Neuronal stem cell (in vitro differentiated cells): ENCODE measurements at regions not wholly inside any gene's neighbourhood (a gene's known extent, or its start where the extent isn't known, plus 50 kb on each side); places are given as distances from the start of the nearest gene placed in this dataset.

ENCODE experiments used
- DNase-seq: peaks from one replicate; pipeline ENCODE4 v3.0.0-alpha.2; 2013; ENCODE audit warnings: low spot score
- H2AFZ ChIP-seq: one replicate; pipeline ENCODE4 v1.6.1; 2013; ENCODE audit warnings: mild to moderate bottlenecking, low read length, inconsistent platforms
- H2AK5ac ChIP-seq: 2 replicates; pipeline ENCODE4 v1.6.1; 2013; ENCODE audit warnings: low read depth, mild to moderate bottlenecking, inconsistent platforms, low read length, moderate library complexity, mixed read lengths
- H2BK120ac ChIP-seq: 2 replicates; pipeline ENCODE4 v1.6.1; 2013; ENCODE audit warnings: low read depth, mild to moderate bottlenecking, inconsistent platforms, low read length, moderate library complexity, mixed read lengths
- H2BK12ac ChIP-seq: one replicate; pipeline ENCODE4 v1.6.1; 2013; ENCODE audit warnings: low read length, inconsistent platforms
- H2BK15ac ChIP-seq: 2 replicates; pipeline ENCODE4 v1.6.1; 2013; ENCODE audit warnings: mild to moderate bottlenecking, low read length, inconsistent platforms, mixed read lengths
- H2BK5ac ChIP-seq: one replicate; pipeline ENCODE4 v1.6.1; 2013; ENCODE audit warnings: inconsistent platforms, mild to moderate bottlenecking, low read length, moderate library complexity
- H3K14ac ChIP-seq: one replicate; pipeline ENCODE4 v1.6.1; 2013; ENCODE audit warnings: low read length, inconsistent platforms
- H3K18ac ChIP-seq: 2 replicates; pipeline ENCODE4 v1.6.1; 2013; ENCODE audit warnings: low read length, inconsistent platforms
- H3K23ac ChIP-seq: 2 replicates; pipeline ENCODE4 v1.6.1; 2013; ENCODE audit warnings: low read depth, mild to moderate bottlenecking, mixed read lengths, low read length, inconsistent platforms; ENCODE audit not compliant: poor library complexity
- H3K27ac ChIP-seq: replicated peaks from 3 replicates; pipeline ENCODE4 v1.5.1; 2013; ENCODE audit warnings: low read length, inconsistent platforms
- H3K27me3 ChIP-seq, 3 experiments: 2 replicates each; pipeline ENCODE4 v1.6.1; 2013; ENCODE audit warnings: low read length in 3 of 3, mild to moderate bottlenecking in 2 of 3, inconsistent platforms in 1 of 3, low read depth in 1 of 3, mixed read lengths in 1 of 3, moderate library complexity in 1 of 3; ENCODE audit not compliant: control insufficient read depth in 3 of 3, insufficient read depth in 3 of 3
- H3K36me3 ChIP-seq, 2 donors: replicated peaks in 1 of 2; 2 replicates each; pipeline ENCODE4 v1.6.1; 2013; ENCODE audit warnings: low read length in 2 of 2; ENCODE audit not compliant: control insufficient read depth in 2 of 2, insufficient read depth in 2 of 2
- H3K4ac ChIP-seq: 2 replicates; pipeline ENCODE4 v1.6.1; 2013; ENCODE audit warnings: inconsistent platforms, mild to moderate bottlenecking, low read length, moderate library complexity
- H3K4me1 ChIP-seq, 2 donors: 1 replicate in 1 of 2; 2 replicates in 1 of 2; pipeline ENCODE4 v1.6.1; 2013; ENCODE audit warnings: low read length in 2 of 2, low read depth in 1 of 2; ENCODE audit not compliant: control insufficient read depth in 2 of 2, insufficient read depth in 1 of 2
- H3K4me2 ChIP-seq: one replicate; pipeline ENCODE4 v1.6.1; 2013; ENCODE audit warnings: mild to moderate bottlenecking, low read length, inconsistent platforms; ENCODE audit not compliant: insufficient read depth, poor library complexity, severe bottlenecking
- H3K4me3 ChIP-seq, 2 donors: 2 replicates each; pipeline ENCODE4 v1.5.1; 2013; ENCODE audit warnings: low read length in 2 of 2, mild to moderate bottlenecking in 2 of 2, inconsistent platforms in 1 of 2, moderate library complexity in 1 of 2
- H3K79me1 ChIP-seq: one replicate; pipeline ENCODE4 v1.6.1; 2013; ENCODE audit warnings: low read depth, mild to moderate bottlenecking, inconsistent platforms, low read length, moderate library complexity
- H3K9ac ChIP-seq: one replicate; pipeline ENCODE4 v1.6.1; 2013; ENCODE audit warnings: mild to moderate bottlenecking, low read depth, low read length, inconsistent platforms; ENCODE audit not compliant: poor library complexity
- H3K9me3 ChIP-seq, 2 donors: replicated peaks in 1 of 2; 2 replicates each; pipeline versions ENCODE3 to v1.6.1; 2013; ENCODE audit warnings: low read length in 2 of 2, mild to moderate bottlenecking in 2 of 2, inconsistent platforms in 1 of 2, low read depth in 1 of 2, mixed read lengths in 1 of 2, moderate library complexity in 1 of 2; ENCODE audit not compliant: control insufficient read depth in 2 of 2, insufficient read depth in 1 of 2
- H4K8ac ChIP-seq: one replicate; pipeline ENCODE4 v1.6.1; 2013; ENCODE audit warnings: low read depth, mild to moderate bottlenecking, inconsistent platforms, low read length, moderate library complexity
- H4K91ac ChIP-seq: one replicate; pipeline ENCODE4 v1.6.1; 2013; ENCODE audit warnings: low read length, low read depth, mild to moderate bottlenecking, inconsistent platforms; ENCODE audit not compliant: poor library complexity
- WGBS, 2 donors: extraction: QIAGEN DNeasy Blood & Tissue Kit; methylation state at CpG; one replicate each; pipeline ENCODE4 v1.1.7; 2013; ENCODE audit warnings: missing lambda C conversion rate in 2 of 2, mixed read lengths in 1 of 2; ENCODE audit not compliant: insufficient read length in 2 of 2, insufficient replicate concordance in 1 of 2; ENCODE audit errors: extremely low coverage in 2 of 2; 5-methylcytosine and 5-hydroxymethylcytosine counted together

DNA sequence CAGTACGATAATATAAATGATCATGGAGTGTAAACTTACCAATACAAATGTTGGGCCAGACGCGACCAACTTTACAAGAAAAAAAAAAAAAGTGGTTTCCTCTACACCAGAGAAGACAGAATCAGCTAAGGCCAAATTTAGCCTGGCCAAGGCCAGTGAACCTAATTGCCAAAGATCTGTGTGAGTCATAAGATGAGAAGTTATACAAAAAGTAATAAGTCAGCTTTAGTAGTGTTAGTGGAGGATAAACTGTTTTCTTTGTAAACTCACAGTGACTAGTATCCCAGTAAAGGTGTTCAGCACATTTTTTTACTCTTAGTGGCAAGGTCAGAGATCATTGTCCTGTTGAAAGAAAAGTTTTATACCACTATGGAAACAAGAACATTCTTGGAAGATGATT lies 531.4 kb upstream of the TECRL start:
- no CpG with 5 or more reads among the region's 3 CpGs for WGBS, 2 donors

DNA sequence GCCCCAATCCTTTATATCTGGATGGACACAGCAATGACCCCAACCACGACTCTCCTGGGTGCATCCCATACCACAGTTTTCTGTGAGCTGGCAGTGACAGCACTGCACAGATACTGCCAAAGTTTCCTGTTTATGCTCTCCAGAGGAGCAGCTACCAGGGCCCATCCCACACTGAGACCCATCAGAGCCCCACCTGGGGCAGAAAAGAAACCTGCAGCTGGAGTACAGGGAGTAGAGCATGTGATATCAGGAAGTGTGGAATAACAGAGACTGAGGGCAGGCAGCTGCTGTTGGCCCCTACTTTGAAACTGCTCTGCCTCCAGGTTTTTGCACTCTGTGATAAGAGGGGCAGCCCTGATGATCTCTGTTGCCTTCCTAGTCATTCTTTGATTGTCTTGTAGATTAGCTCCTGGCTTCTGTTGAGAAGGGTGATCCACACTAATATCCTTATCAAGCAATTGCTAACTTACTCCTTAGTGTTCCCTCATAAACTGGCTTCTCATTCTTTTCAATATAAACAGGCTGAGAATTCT lies 526.3 kb upstream of the TECRL start:
- Histone ChIP-seq H3K36me3 (no peaks in the 10 kb centered on the region), H2BK120ac (no peak overlapping the region), H3K23ac (no peak overlapping the region), H3K9ac (no peak overlapping the region), H3K4ac (no peak overlapping the region), H3K27me3 (no peaks in the 10 kb centered on the region), H2AK5ac (no peak overlapping the region), H3K9me3 (peaks cover 0 to 2% of the 10 kb centered on the region in 2 donors), H2BK12ac (no peak overlapping the region), H3K27ac (no peak overlapping the region), H2AFZ (no peak overlapping the region), H2BK15ac (no peak overlapping the region), H3K4me2 (no peak overlapping the region), H2BK5ac (no peak overlapping the region), H3K79me1 (no peaks in the 10 kb centered on the region), H3K14ac (no peak overlapping the region), H3K4me3 (no peak overlapping the region), H4K8ac (no peak overlapping the region), H4K91ac (no peak overlapping the region), H3K4me1 (no peaks in the 10 kb centered on the region), H3K18ac (no peak overlapping the region)
- no peak for DNase-seq
- WGBS, 2 donors, result no CpG with 5 or more reads among the region's 1 CpG

More for the DNA sequence above, 531.4 kb upstream of the TECRL start:
- no peak overlapping the region for H4K8ac ChIP-seq
- no peaks in the 10 kb centered on the region for H3K4me1 ChIP-seq
- H3K27me3 ChIP-seq, result no peaks in the 10 kb centered on the region
- H3K36me3 ChIP-seq, result no peaks in the 10 kb centered on the region
- no peak overlapping the region for H2BK12ac ChIP-seq
- H3K4ac ChIP-seq, result no peak overlapping the region
- H3K4me2 ChIP-seq, result no peak overlapping the region
- H3K9ac ChIP-seq, result no peak overlapping the region
- H2AK5ac ChIP-seq, result no peak overlapping the region
- no peak overlapping the region for H3K23ac ChIP-seq
- H2BK5ac ChIP-seq, result no peak overlapping the region
- H3K4me3 ChIP-seq, result no peak overlapping the region
- DNase-seq, result no peak
- H3K79me1 ChIP-seq, result no peaks in the 10 kb centered on the region
- H2AFZ ChIP-seq, result no peak overlapping the region
- H3K27ac ChIP-seq, result no peak overlapping the region
- H4K91ac ChIP-seq, result no peak overlapping the region
- H3K18ac ChIP-seq, result no peak overlapping the region
- no peak overlapping the region for H3K14ac ChIP-seq
- H2BK120ac ChIP-seq, result no peak overlapping the region
- no peaks in the 10 kb centered on the region for H3K9me3 ChIP-seq
- no peak overlapping the region for H2BK15ac ChIP-seq

DNA sequence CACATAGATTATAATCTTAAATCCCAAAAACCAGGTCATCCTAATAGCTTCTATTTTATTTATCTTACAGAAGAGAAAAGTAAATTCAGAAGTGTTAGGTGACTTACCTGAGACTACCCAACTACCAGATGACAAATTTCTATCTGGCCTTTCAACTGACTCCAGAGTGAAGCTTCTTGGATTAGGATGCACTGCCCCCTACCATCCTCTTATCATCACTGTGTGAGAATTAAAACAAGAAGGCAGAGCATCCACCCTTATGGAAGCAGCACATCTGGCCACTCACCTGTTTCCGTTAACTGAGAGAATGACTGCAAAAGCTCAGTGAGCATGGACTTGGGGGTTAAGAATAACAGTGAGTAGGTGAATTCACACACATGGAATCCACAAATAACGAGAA lies 502.6 kb upstream of the TECRL start:
- Histone ChIP-seq H3K36me3 (no peaks in the 10 kb centered on the region), H2BK15ac (no peak overlapping the region), H3K14ac (no peak overlapping the region), H3K4me1 (no peaks in the 10 kb centered on the region), H3K79me1 (no peaks in the 10 kb centered on the region), H2AFZ (no peak overlapping the region), H2BK5ac (no peak overlapping the region), H4K91ac (no peak overlapping the region), H2BK120ac (no peak overlapping the region), H3K27me3 (no peaks in the 10 kb centered on the region), H3K4ac (no peak overlapping the region), H2AK5ac (no peak overlapping the region), H3K4me2 (no peak overlapping the region), H3K27ac (no peak overlapping the region), H3K23ac (no peak overlapping the region), H4K8ac (no peak overlapping the region), H3K18ac (no peak overlapping the region), H3K9ac (no peak overlapping the region), H3K4me3 (no peak overlapping the region), H3K9me3 (no peaks in the 10 kb centered on the region), H2BK12ac (no peak overlapping the region)
- no CpG with 5 or more reads among the region's 2 CpGs for WGBS, 2 donors
- DNase-seq, result peak; percentile 12

DNA sequence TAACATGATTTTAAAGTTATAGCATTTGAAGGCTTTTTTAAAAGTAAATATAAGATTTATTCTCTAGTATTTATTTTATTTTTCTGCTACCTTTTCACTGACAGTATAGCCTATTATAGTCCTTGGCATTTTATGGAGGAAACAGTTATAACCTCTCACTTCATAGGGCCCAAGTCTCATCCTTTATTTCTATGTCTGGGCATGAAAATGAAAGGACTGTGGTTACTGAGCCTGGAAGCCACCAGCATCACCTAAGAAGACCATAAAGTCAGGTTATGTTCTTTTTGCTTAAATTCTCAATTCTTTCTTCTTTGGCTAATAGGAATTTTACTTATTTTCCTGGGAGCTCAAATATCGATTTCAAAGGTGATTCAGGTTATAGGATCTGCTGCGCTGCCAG lies 494.7 kb upstream of the TECRL start:
- no peak overlapping the region for H4K91ac ChIP-seq
- no peak overlapping the region for H2BK15ac ChIP-seq
- H3K14ac ChIP-seq, result no peak overlapping the region
- no peak overlapping the region for H3K4ac ChIP-seq
- H4K8ac ChIP-seq, result no peak overlapping the region
- no peak overlapping the region for H2BK12ac ChIP-seq
- no peak overlapping the region for H3K27ac ChIP-seq
- no peak overlapping the region for H3K18ac ChIP-seq
- no peak overlapping the region for H2BK5ac ChIP-seq
- no peak overlapping the region for H2AK5ac ChIP-seq
- H3K27me3 ChIP-seq, result no peaks in the 10 kb centered on the region
- H3K23ac ChIP-seq, result no peak overlapping the region
- H2AFZ ChIP-seq, result no peak overlapping the region
- no peak for DNase-seq
- H3K4me2 ChIP-seq, result no peak overlapping the region
- H3K4me3 ChIP-seq, result no peak overlapping the region
- H3K4me1 ChIP-seq, result no peaks in the 10 kb centered on the region
- no CpG with 5 or more reads among the region's 2 CpGs for WGBS, 2 donors
- H3K79me1 ChIP-seq, result no peaks in the 10 kb centered on the region
- no peak overlapping the region for H2BK120ac ChIP-seq
- no peak overlapping the region for H3K9ac ChIP-seq
- no peaks in the 10 kb centered on the region for H3K9me3 ChIP-seq
- no peaks in the 10 kb centered on the region for H3K36me3 ChIP-seq
